Stimulated activated CD8-positive, alpha-beta memory T cell treated with anti-CD3 and anti-CD28 coated beads, Interleukin-12 subunit alpha, Interleukin-12 subunit beta, amount 100 ng/mL, for 1 hour (primary cell): ENCODE measurements at regions not wholly inside any gene's neighbourhood (a gene's known extent, or its start where the extent isn't known, plus 50 kb on each side); places are given as distances from the start of the nearest gene placed in this dataset.
"Not testable (repeated sequence)": the region's sequence is repeated elsewhere in the genome, so short reads cannot be mapped to it uniquely, and the experiment has no call there.

Source experiments
- DNase-seq: peaks from one replicate; pipeline ENCODE4 v3.0.0-alpha.2; 2020; ENCODE audit warnings: low read depth

- DNase-seq, result no peak
Measured at GRCh38 chr3:20637729-20638128, 451.7 kb upstream of the SGO1 start.

GRCh38 chr3:20622304-20622703 lies 436.3 kb upstream of the SGO1 start:
- DNase-seq, result no peak

GRCh38 chr3:20618621-20619020 lies 432.6 kb upstream of the SGO1 start:
- DNase-seq, result not testable (repeated sequence)

- DNase-seq, result not testable (repeated sequence)
Measured at GRCh38 chr3:20618181-20618580, 432.2 kb upstream of the SGO1 start.

GRCh38 chr3:20615982-20616381 lies 430.0 kb upstream of the SGO1 start:
- DNase-seq, result not testable (repeated sequence)

- no peak for DNase-seq
Measured at GRCh38 chr3:20608054-20608738, 422.2 kb upstream of the SGO1 start.

- no peak for DNase-seq
Measured at GRCh38 chr3:20604659-20605058, 418.7 kb upstream of the SGO1 start.

- no peak for DNase-seq
Measured at GRCh38 chr3:20589275-20589674, 403.3 kb upstream of the SGO1 start.

- DNase-seq, result no peak
Measured at GRCh38 chr3:20588781-20589180, 402.8 kb upstream of the SGO1 start.

GRCh38 chr3:20583648-20584047 lies 397.6 kb upstream of the SGO1 start:
- no peak for DNase-seq

GRCh38 chr3:20576228-20576627 lies 390.2 kb upstream of the SGO1 start:
- no peak for DNase-seq

GRCh38 chr3:20575146-20575545 lies 389.1 kb upstream of the SGO1 start:
- no peak for DNase-seq

- no peak for DNase-seq
Measured at GRCh38 chr3:20574746-20575145, 388.7 kb upstream of the SGO1 start.

GRCh38 chr3:20573175-20573574 lies 387.2 kb upstream of the SGO1 start:
- no peak for DNase-seq

GRCh38 chr3:20572473-20572872 lies 386.5 kb upstream of the SGO1 start:
- DNase-seq, result no peak

GRCh38 chr3:20569310-20569709 lies 383.3 kb upstream of the SGO1 start:
- no peak for DNase-seq

- DNase-seq, result no peak
Measured at GRCh38 chr3:20564966-20565365, 379.0 kb upstream of the SGO1 start.

- no peak for DNase-seq
Measured at GRCh38 chr3:20563985-20564384, 378.0 kb upstream of the SGO1 start.

- DNase-seq, result no peak
Measured at GRCh38 chr3:20563251-20563650, 377.2 kb upstream of the SGO1 start.

GRCh38 chr3:20561166-20561565 lies 375.2 kb upstream of the SGO1 start:
- no peak for DNase-seq

- DNase-seq, result not testable (repeated sequence)
Measured at GRCh38 chr3:20560446-20560845, 374.4 kb upstream of the SGO1 start.

GRCh38 chr3:20558161-20558560 lies 372.2 kb upstream of the SGO1 start:
- DNase-seq, result no peak

- no peak for DNase-seq
Measured at GRCh38 chr3:20556661-20557060, 370.7 kb upstream of the SGO1 start.

GRCh38 chr3:20552605-20553275 lies 366.7 kb upstream of the SGO1 start:
- no peak for DNase-seq
